Lower leg skin (tissue), 3 donors: ENCODE measurements at regions not wholly inside any gene's neighbourhood (a gene's known extent, or its start where the extent isn't known, plus 50 kb on each side); places are given as distances from the start of the nearest gene placed in this dataset.

Experiments used
- POLR2A ChIP-seq, 2 donors: fragments of 450-650 bp; IDR thresholded peaks; one replicate each; pipeline ENCODE4 v1.6.1; 2016 to 2017; ENCODE audit warnings: antibody characterized with exemption in 2 of 2, mild to moderate bottlenecking in 1 of 2, moderate library complexity in 1 of 2
- TF ChIP-seq, protein P1 (sequence below), 3 donors: fragments of 450-650 bp; IDR thresholded peaks; one replicate each; pipeline ENCODE4 v1.5.1; 2016; ENCODE audit warnings: antibody characterized with exemption in 3 of 3, mild to moderate bottlenecking in 3 of 3, moderate library complexity in 2 of 3

DNA sequence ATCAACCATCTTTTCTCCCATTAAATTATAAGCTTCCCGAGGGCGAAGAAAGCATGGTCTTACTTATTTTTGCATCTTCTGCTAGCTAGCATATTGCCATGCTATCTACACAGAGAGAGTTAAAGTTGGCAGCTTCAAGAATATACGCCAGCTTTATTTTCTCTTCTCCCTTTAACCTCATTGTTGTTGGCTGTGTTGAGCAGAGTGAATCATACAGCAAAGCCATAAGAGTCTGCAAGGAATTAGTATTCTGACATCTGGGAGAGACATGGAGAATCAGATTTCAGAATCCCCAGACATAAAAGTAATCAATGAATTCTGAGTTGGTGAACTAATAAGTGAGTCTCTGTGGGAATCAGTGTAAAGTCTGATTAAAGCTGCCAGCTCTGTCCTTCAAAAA lies 649.6 kb upstream of the PTBP2 start:
- TF ChIP-seq, protein P1, sequence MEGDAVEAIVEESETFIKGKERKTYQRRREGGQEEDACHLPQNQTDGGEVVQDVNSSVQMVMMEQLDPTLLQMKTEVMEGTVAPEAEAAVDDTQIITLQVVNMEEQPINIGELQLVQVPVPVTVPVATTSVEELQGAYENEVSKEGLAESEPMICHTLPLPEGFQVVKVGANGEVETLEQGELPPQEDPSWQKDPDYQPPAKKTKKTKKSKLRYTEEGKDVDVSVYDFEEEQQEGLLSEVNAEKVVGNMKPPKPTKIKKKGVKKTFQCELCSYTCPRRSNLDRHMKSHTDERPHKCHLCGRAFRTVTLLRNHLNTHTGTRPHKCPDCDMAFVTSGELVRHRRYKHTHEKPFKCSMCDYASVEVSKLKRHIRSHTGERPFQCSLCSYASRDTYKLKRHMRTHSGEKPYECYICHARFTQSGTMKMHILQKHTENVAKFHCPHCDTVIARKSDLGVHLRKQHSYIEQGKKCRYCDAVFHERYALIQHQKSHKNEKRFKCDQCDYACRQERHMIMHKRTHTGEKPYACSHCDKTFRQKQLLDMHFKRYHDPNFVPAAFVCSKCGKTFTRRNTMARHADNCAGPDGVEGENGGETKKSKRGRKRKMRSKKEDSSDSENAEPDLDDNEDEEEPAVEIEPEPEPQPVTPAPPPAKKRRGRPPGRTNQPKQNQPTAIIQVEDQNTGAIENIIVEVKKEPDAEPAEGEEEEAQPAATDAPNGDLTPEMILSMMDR (IDR thresholded peaks at IDR 0.05): no peak
- TF ChIP-seq POLR2A (IDR thresholded peaks at IDR 0.05): no peak
